GM18909 (cell line): ENCODE measurements at regions not wholly inside any gene's neighbourhood (a gene's known extent, or its start where the extent isn't known, plus 50 kb on each side); places are given as distances from the start of the nearest gene placed in this dataset.

Experiments
- ATAC-seq: cut with Tn5 transposase; IDR thresholded peaks from one replicate; pipeline ENCODE4 v1.9.1; 2021; ENCODE audit warnings: mild to moderate bottlenecking; ENCODE audit not compliant: unreplicated experiment, poor library complexity

- ATAC-seq, result no peak
These were observed 378.1 kb upstream of the JARID2 start for GRCh38 chr6:14867802-14868201.

- no peak for ATAC-seq
These were observed 374.6 kb upstream of the JARID2 start for GRCh38 chr6:14871221-14871620.

- ATAC-seq, result no peak
These were observed 372.8 kb upstream of the JARID2 start for GRCh38 chr6:14873101-14873500.

GRCh38 chr6:14873781-14874441 is 372.0 kb upstream of the JARID2 start:
- no peak for ATAC-seq

- no peak for ATAC-seq
These were observed 370.8 kb upstream of the JARID2 start for GRCh38 chr6:14874975-14875480.

- ATAC-seq, result peak; percentile 64
These were observed 370.3 kb upstream of the JARID2 start for GRCh38 chr6:14875481-14876063.

GRCh38 chr6:14876778-14877613 is 368.9 kb upstream of the JARID2 start:
- ATAC-seq, result peak; percentile 62

GRCh38 chr6:14877758-14878157 is 368.1 kb upstream of the JARID2 start:
- no peak for ATAC-seq

GRCh38 chr6:14880052-14880451 is 365.8 kb upstream of the JARID2 start:
- ATAC-seq, result no peak

- no peak for ATAC-seq
These were observed 365.2 kb upstream of the JARID2 start for GRCh38 chr6:14880677-14881076.

- no peak for ATAC-seq
These were observed 364.5 kb upstream of the JARID2 start for GRCh38 chr6:14881398-14881797.

- no peak for ATAC-seq
These were observed 363.4 kb upstream of the JARID2 start for GRCh38 chr6:14882394-14883026.

- ATAC-seq, result no peak
These were observed 361.9 kb upstream of the JARID2 start for GRCh38 chr6:14883921-14884320.

GRCh38 chr6:14885498-14885897 is 360.4 kb upstream of the JARID2 start:
- no peak for ATAC-seq

GRCh38 chr6:14887181-14887580 is 358.7 kb upstream of the JARID2 start:
- ATAC-seq, result no peak

- ATAC-seq, result no peak
These were observed 357.8 kb upstream of the JARID2 start for GRCh38 chr6:14887986-14888574.

- ATAC-seq, result no peak
These were observed 357.3 kb upstream of the JARID2 start for GRCh38 chr6:14888575-14889000.

- no peak for ATAC-seq
These were observed 356.7 kb upstream of the JARID2 start for GRCh38 chr6:14889188-14889587.

GRCh38 chr6:14889611-14890593 is 356.0 kb upstream of the JARID2 start:
- no peak for ATAC-seq
